SU-DHL-6 (cell line): ENCODE measurements at regions not wholly inside any gene's neighbourhood (a gene's known extent, or its start where the extent isn't known, plus 50 kb on each side); places are given as distances from the start of the nearest gene placed in this dataset.

Experiments
- H2AFZ ChIP-seq: fragments of 200-600 bp; sonication (generic); 2 replicates; pipeline ENCODE4 v1.6.1; 2014; ENCODE audit warnings: low read depth, mild to moderate bottlenecking, moderate library complexity, mixed read lengths, antibody characterized with exemption, low read length; ENCODE audit not compliant: severe bottlenecking
- H3F3A ChIP-seq: fragments of 200-600 bp; shearing (Covaris generic); 2 replicates; pipeline ENCODE4 v1.6.0; 2016; ENCODE audit warnings: antibody characterized with exemption, mild to moderate bottlenecking; ENCODE audit not compliant: insufficient read depth
- H3K27ac ChIP-seq: fragments of 200-600 bp; sonication (generic); 2 replicates; pipeline ENCODE4 v1.5.1; 2016; ENCODE audit warnings: low read depth, mild to moderate bottlenecking, low read length, moderate library complexity, mixed read lengths
- H3K27me3 ChIP-seq: fragments of 200-600 bp; sonication (generic), shearing (Covaris generic); 2 replicates; pipeline ENCODE4 v1.6.0; 2014; ENCODE audit warnings: mild to moderate bottlenecking, low read length
- H3K36me3 ChIP-seq: fragments of 200-600 bp; sonication (generic); 2 replicates; pipeline ENCODE4 v1.6.1; 2014; ENCODE audit warnings: mild to moderate bottlenecking, low read length, mixed read lengths
- H3K4me2 ChIP-seq: fragments of 300-600, 200-600 bp; shearing (Covaris generic), sonication (generic); 2 replicates; pipeline ENCODE4 v1.6.0; 2014; ENCODE audit warnings: low read length, low read depth, mild to moderate bottlenecking; ENCODE audit not compliant: poor library complexity, severe bottlenecking
- H3K4me3 ChIP-seq: fragments of 200-600 bp; sonication (generic); 2 replicates; pipeline ENCODE4 v1.5.1; 2014; ENCODE audit warnings: antibody characterized with exemption, low read length, mild to moderate bottlenecking, mixed read lengths; ENCODE audit not compliant: insufficient read depth, poor library complexity, severe bottlenecking
- H3K79me2 ChIP-seq: fragments of 200-600 bp; sonication (generic); 2 replicates; pipeline ENCODE4 v1.6.1; 2014; ENCODE audit warnings: mild to moderate bottlenecking, low read length, moderate library complexity; ENCODE audit not compliant: insufficient read depth
- H3K9ac ChIP-seq: fragments of 200-600 bp; sonication (generic); 2 replicates; pipeline ENCODE4 v1.7.0; 2014; ENCODE audit warnings: mild to moderate bottlenecking, low read length
- H3K9me2 ChIP-seq: fragments of 200-600 bp; sonication (generic); replicated peaks from 2 replicates; pipeline ENCODE4 v1.6.1; 2014; ENCODE audit warnings: low read length; ENCODE audit not compliant: insufficient read depth
- H3K9me3 ChIP-seq: fragments of 200-600 bp; sonication (generic); 2 replicates; pipeline ENCODE4 v1.6.1; 2014; ENCODE audit warnings: low read length, mixed read lengths; ENCODE audit not compliant: insufficient read depth
- H4K20me1 ChIP-seq: fragments of 200-600 bp; sonication (generic); 2 replicates; pipeline ENCODE4 v1.6.1; 2014; ENCODE audit warnings: low read depth, mild to moderate bottlenecking, antibody characterized with exemption, low read length, moderate library complexity, mixed read lengths
- CTCF ChIP-seq: fragments of 200-600 bp; sonication (generic); IDR thresholded peaks from one replicate; pipeline ENCODE4 v1.5.1; 2017; ENCODE audit warnings: antibody characterized with exemption, mild to moderate bottlenecking, low read length, moderate library complexity; ENCODE audit not compliant: insufficient read depth, poor library complexity, severe bottlenecking
- EZH2phosphoT487 ChIP-seq: fragments of 200-600 bp; sonication (generic), shearing (Covaris generic); conservative IDR thresholded peaks from 2 replicates; pipeline ENCODE4 v1.6.1; 2018; ENCODE audit warnings: mild to moderate bottlenecking, antibody characterized with exemption, low read length, moderate library complexity, mixed read lengths

GRCh38 chr11:122337704-122338103 is 221.7 kb upstream of the BLID start:
- H3K27ac ChIP-seq: no peak overlapping the region
- no peak overlapping the region for H3K9ac ChIP-seq
- H3F3A ChIP-seq: no peaks in the 10 kb centered on the region

GRCh38 chr11:122337241-122337640 is 221.2 kb upstream of the BLID start:
- no peaks in the 10 kb centered on the region for H4K20me1 ChIP-seq
- no peaks in the 10 kb centered on the region for H3K27me3 ChIP-seq
- no peak overlapping the region for H3K27ac ChIP-seq
- no peaks in the 10 kb centered on the region for H3F3A ChIP-seq
- no peak overlapping the region for H3K9ac ChIP-seq
- H3K4me3 ChIP-seq: no peak overlapping the region
- no peak overlapping the region for H3K4me2 ChIP-seq
- no peaks in the 10 kb centered on the region for H3K9me2 ChIP-seq
- no peaks in the 10 kb centered on the region for H3K36me3 ChIP-seq
- TF ChIP-seq EZH2phosphoT487 (no peak), CTCF (no peak)
- H3K79me2 ChIP-seq: no peaks in the 10 kb centered on the region
- H2AFZ ChIP-seq: no peak overlapping the region
- no peaks in the 10 kb centered on the region for H3K9me3 ChIP-seq

More at GRCh38 chr11:122337704-122338103, 221.7 kb upstream of the BLID start:
- no peak overlapping the region for H2AFZ ChIP-seq
- H3K9me2 ChIP-seq: no peaks in the 10 kb centered on the region
- H3K4me2 ChIP-seq: no peak overlapping the region
- H3K27me3 ChIP-seq: no peaks in the 10 kb centered on the region
- H3K9me3 ChIP-seq: no peaks in the 10 kb centered on the region
- H3K36me3 ChIP-seq: no peaks in the 10 kb centered on the region
- H3K4me3 ChIP-seq: no peak overlapping the region
- no peak for TF ChIP-seq CTCF
- no peak for TF ChIP-seq EZH2phosphoT487
- no peaks in the 10 kb centered on the region for H3K79me2 ChIP-seq
- H4K20me1 ChIP-seq: no peaks in the 10 kb centered on the region

GRCh38 chr11:122336706-122337105 is 220.7 kb upstream of the BLID start:
- Histone ChIP-seq H2AFZ (no peak overlapping the region), H3K27me3 (no peaks in the 10 kb centered on the region), H3F3A (no peaks in the 10 kb centered on the region), H3K9ac (no peak overlapping the region), H3K79me2 (no peaks in the 10 kb centered on the region), H3K9me2 (no peaks in the 10 kb centered on the region), H3K4me2 (no peak overlapping the region), H4K20me1 (no peaks in the 10 kb centered on the region), H3K27ac (no peak overlapping the region), H3K4me3 (no peak overlapping the region), H3K36me3 (no peaks in the 10 kb centered on the region), H3K9me3 (no peaks in the 10 kb centered on the region)
- TF ChIP-seq EZH2phosphoT487 (no peak), CTCF (no peak)
